Superior temporal gyrus (tissue), 1 donor: ENCODE measurements at regions not wholly inside any gene's neighbourhood (a gene's known extent, or its start where the extent isn't known, plus 50 kb on each side); places are given as distances from the start of the nearest gene placed in this dataset.

Source experiments
- DNase-seq: peaks from one replicate; pipeline ENCODE4 v3.0.0-alpha.2; 2016; ENCODE audit errors: extremely low spot score

DNA sequence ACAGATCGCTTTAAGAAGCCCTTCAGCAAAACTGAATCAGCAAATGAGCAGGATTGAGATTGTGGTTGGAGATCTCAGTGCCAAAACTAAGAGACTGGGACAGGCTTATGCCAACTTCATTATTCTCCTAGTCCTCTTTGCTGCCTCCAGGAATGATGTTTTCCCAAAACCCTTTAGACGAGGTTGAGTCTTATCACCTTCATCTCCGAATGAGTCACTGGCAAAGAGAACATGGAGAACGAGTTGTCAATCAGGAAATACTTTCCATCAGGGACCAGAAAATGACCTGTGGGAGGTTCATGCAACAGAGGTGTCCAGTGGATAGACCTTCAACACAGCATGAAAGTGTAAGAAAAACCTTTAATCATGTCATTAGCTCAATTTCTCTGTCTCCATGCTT, 461.5 kb downstream of the RMST start:
- DNase-seq, result no peak

DNA sequence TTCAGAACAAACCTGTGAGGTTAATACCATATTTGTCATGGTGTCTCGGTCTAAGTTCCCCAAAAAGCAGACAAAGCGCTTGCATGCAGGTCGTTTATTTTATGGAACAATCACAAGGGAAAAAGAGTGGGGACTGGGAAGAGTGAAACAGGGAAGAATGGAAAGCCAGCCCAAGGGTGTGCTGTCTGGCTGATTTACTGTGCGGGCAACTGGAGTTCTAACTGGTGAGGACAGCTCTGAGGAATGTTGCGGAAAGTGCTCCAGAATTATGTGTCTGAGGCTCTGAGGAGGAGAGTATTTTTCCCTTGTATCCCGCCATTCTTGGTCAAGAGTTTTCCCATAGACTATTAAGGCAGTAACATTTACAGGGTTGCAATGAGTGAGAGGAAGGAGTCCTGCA, 465.4 kb downstream of the RMST start:
- no peak for DNase-seq

DNA sequence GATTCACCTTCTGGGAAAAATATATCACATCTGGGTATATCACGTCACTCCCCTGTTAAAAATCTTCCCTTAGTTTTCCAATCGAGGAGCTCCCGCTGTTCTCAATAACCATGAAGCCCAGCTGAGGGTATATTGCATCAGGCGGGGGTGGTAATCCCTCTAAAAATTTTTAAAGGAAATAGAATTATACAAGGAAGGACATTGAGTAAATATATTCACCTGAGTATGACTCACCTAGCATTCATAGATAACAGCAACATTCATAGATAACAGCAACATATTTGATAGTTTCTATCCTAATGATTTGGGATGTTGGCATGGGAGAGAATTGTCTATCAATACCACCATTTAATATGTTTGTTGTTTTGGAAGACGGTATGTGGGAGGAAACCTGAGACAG, 473.6 kb downstream of the RMST start:
- no peak for DNase-seq

DNA sequence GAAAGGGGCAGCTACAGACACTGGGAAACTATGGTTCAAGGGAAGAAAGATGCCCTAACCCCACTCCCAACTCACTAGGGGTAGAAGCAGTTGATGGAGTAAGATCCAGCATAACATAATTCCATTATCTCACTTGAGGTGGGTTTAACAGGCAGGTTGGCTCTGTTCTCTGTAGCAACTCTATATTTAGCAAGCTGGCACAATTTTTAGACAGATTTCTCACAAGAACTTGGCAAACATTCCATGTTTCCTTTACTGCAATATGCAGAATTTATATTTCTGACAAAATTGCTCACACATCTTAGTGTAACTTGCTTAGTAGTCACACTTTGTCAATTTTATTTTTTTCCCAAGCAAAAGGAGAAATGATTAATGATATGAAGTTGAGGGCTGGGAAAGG, 475.4 kb downstream of the RMST start:
- peak; percentile 29 for DNase-seq

DNA sequence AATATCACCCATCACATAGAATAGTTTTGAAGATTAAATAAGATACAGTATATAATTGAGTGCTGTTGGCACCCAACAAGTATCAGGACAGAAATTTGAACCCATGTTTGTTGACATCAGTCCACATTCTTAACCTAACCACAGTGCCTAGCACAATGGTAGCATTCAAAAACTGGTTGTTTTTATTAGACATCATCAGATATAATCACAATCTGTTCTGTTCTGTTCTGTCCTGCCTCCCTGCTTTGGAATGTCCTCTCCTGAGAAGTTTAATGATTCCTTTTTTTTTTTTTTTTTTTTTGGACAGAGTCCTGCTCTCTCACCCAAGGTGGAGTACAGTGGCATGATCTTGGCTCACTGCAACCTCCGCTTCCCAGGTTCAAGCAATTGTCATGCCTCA, 476.6 kb downstream of the RMST start:
- no peak for DNase-seq

DNA sequence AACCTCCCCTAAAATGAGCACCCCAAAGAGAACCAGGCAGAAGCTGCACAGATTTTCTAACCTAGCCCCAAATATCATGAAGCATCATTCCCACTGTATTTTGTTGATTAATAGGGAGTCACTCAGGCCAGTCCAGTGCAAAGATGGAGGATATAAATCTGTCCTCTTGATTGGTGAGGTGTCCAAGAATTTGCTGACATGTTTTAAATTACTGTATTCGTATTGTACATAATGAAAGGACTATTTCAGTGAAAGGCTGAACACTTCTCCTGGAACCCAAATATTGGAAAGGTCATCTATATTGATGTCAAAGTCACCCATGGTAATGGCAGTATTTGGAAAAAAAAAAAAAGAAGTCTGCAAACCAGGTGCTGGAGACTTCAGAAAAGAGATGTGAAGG, 477.5 kb downstream of the RMST start:
- no peak for DNase-seq

DNA sequence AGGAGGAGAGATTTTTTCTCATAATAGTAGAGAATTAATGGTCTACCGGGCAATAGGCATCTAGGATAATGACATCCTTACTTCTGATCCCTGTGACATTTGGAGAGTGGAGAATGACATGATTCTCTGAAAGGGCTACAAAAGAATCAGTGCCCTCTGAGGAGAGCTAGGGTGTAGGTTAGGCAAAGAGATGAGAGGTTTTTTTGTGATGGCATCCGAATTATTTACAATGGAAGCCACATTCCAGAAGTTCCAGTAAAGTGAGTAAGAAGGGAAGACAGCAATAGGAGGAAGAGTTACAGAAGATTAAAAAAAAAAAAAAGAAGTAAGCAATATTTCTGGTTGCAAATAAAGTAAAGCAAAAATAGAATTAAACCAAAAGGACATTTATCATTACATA, 478.0 kb downstream of the RMST start:
- no peak for DNase-seq

DNA sequence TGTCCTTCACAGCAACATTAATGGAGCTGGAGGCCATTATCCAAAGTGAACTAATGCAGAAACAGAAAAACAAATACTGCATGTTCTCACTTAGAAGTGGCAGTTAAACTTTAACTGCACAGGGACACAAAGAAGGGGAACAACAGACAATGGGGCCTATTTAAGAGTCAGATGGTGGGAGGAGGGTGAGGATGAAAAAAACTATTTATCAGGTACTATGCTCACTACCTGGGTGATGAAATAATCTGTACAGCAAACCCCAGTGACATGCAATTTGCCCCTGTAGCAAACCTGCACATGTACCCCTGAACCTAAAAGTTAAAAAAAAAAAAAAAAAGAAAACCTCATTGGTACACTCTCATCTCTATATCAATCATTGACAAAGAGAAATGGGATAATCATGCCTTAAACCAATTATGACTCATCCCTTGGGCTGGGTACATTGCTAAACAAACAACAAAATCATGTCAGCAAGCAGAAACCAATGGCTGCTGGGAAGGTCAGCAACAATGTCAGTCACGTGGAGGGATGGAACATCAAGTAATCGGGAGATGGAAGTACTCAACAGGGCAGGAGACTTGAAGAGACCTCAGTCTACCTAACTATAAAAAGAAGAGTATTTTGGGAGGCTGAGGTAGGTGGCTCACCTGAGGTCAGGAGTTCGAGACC, 479.2 kb downstream of the RMST start:
- DNase-seq, result no peak

DNA sequence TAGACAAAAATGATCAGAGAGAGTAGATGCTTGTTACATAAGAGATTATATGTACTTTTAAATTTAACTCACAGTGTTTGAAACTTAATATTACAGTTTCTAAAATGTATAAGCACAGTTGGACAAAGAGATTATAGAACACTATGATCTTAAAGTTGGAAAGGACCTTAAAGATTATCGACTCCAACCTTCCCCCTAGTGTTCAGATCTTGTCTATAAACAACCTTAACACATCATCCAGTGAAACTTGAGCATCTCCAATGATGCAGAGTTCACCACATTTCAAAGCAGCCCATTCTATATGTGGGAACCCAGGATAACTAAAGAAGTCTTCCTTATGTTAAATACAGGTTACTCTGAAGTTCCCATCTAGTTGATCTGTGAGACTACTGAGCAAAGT, 480.8 kb downstream of the RMST start:
- peak; percentile 40 for DNase-seq

DNA sequence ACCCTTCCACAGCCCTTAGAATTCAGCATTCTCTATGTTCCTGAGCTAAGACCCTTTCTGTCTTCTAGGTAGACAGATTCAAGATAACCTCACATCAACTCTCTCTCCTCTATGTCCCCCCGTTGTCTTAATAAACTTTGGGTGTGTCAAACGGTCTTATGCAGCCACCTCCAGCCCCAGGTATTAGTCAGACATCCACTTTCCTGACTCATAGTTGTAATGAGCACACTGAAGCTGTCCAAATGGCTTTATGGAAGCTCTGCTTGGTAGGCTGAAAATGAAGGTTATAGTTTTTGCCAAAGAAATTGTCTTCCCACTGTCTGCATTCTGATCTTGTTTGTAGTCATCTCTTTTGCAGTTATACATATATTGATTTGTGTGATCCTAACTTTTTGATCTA, 482.0 kb downstream of the RMST start:
- DNase-seq, result no peak

DNA sequence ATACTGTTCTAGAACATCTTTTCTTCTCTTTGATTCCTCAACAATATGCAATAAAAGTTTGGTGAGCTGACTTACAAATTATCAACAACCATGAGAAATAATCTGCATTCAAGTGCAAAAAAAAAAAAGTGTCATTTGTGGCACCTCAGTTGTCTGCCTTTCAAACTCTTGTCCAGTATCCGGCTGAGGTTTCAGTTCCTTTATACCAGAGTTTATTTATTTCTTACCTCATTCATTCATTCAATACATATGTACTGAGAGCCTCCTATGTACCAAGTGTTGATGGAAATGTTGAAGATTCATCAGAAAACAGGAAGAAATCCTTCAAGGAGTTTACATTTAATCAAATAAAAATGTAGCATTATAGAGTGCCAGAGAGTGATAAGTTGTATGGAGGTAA, 484.1 kb downstream of the RMST start:
- DNase-seq, result no peak

DNA sequence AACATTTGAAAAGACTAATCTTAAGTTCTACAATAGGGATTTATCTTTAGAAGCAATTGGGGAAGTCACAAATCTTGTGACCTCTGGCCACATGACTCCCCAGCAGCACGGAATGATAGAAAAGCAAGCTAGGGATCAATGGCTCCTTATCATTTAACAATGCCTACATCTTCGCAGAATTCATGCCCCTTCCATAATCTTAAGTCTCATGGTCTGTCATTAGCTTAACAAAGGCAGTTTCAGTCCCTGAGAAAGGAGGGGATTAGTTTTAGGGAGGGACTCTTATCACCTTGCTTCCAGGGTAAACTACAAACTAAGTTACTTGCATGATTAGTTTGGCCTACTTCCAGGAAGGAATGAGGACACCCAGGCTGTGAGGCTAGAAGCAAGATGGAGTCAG, 486.0 kb downstream of the RMST start:
- DNase-seq, result no peak

DNA sequence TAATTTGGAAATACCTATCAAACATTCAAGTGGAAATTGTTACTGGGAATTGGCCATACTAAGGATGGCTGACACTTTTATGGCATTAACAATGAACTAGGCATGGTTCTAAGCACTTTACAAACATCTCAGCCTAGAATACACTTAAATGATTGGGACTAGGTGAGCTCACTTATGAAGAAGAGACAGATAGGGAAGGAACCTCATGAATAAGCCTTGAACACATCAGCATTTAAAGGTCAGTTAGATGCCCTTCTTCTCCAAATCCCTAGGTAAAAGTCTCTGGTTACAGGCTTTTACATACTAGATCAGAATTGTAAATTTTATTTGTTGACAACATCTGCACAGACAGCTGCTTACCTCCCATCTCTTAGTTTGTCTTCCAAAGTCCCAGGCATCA, 488.6 kb downstream of the RMST start:
- DNase-seq, result no peak

DNA sequence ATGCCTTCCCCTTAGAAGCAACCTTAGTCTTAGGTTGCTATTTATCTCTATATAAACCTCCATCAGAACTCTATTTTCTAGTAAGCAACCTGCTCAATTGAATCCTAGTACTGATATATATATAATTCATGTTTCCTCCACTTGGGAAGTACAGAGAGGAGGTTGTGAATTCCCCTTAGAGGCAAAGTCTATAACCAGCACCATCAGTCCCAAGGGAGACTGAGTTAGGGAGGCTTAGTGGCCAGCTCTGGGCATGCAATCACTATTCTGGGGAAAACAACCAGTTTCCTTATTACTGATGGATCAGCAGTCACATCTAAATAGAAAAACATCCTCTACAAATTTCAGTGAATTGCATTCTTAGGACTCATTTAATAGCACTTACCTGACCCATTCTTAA, 489.1 kb downstream of the RMST start:
- no peak for DNase-seq

DNA sequence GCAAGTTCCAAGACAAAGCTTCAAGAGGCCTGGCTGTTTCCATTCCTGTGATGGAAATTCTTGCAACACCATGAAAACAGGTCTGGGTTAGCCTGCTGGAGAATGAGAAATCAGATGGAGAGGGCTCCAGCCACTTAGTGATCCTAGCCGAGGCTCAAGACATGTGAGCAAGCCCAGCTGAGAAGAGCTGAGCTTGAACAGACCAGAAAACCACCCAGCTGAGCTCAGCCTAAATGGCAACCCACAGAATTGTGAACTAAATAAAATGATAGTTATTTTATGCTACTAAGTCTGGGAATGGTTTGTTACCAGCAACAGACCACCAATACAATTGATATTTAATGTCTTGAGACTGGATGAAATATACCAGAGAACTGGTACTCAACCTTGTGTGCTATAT, 494.5 kb downstream of the RMST start:
- DNase-seq, result no peak

DNA sequence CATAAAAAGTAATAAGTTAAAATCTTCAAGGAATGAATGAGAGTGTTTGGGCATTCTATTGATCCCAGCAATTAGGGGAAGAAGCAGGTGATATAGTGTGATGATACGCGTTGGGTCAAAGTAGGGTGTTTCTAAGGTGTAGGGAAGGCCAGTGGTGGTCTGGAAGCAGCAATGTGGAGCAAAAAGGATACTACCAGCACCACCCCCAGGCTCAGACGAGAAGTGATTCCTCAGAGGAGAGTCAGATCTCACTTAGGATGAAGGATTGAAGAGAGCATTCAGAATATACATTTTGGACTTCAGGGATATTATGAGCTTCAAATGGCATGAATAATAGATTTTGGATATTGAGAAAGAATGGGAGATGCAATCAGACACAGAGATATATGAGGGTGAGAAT, 497.6 kb downstream of the RMST start:
- DNase-seq, result no peak

DNA sequence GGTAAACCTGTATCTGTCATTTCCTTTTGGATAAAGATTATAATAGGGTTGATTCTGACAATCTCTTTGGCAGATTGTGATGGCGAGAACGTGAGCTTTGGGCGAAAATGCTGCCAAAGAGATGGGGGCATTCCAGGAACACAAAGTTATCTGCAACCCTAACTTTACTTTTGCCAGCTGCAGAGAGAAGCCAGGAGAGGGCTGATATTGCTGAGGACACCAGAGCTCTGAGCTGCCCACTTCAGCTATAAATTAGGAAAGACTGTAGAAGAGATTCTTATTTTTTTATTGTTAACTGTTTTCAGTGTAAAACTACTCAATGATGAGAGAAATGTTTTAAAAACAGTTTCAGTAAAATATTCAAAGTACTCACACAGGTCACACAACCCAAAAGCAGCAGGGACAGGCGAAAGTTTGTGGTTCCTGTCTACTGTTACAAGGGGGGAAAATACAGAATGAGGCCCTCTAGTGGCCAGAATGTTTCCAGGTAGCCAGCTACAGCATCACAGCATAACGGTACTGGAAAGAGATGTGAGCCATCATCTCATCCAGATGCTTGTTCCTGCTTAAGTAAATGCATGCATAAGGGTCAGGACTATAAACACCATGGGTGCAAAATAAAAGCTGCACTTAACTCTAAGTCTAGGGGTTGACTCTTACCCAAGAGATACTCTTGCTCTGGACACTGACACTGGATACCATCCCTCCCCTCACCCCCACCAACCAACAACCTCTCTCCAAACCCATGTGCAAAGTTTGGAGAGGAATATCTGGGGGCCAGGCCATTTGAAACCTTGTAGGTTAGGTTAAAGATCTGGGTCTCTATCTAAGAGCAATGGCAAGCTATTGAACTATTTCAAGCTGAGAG, 498.4 kb downstream of the RMST start:
- DNase-seq, result no peak

DNA sequence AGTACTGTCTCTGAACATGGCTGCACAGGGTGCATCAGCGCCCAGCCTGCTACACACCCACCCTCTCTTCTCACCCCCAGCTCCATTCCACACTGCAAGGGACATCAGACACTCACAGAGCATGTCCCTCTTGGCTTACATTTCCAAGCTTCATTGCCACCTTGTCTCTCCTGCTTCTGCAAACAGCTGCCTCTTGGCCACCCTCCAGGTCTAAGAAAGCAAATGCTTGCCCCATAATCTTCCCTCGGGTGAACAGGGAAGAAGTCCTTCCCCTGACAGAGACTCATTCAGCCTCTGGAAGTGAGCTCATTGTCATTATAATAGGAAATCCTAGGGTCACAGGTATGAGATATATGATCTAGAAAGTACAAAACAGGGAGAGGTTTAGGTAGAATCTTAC, 505.2 kb downstream of the RMST start:
- no peak for DNase-seq

DNA sequence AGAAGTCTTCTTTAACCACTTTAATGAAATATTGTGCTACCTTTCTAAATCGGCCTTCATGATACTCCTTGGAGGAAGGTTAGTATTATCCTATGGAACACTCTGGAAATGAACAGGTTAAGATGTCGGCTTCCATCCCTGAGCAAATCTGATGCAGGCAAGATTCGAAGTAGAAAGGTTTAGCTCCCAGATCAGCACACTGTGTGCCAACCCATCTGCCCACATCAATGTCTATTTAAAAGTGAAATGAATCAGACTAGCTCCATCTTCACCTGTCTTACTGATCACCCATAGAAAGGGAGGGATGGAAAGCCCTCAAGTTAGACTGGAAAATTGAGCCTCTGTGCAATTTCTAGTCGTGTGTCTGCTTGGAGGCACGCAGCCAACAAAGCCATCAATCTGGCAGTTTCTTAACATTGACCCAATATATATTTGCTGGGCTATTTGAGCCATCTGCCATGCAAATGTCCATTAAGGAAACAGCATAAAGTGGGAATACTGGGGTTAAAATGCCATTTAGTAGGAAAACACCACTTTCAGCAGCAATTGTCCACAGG, 506.1 kb downstream of the RMST start:
- DNase-seq, result no peak

DNA sequence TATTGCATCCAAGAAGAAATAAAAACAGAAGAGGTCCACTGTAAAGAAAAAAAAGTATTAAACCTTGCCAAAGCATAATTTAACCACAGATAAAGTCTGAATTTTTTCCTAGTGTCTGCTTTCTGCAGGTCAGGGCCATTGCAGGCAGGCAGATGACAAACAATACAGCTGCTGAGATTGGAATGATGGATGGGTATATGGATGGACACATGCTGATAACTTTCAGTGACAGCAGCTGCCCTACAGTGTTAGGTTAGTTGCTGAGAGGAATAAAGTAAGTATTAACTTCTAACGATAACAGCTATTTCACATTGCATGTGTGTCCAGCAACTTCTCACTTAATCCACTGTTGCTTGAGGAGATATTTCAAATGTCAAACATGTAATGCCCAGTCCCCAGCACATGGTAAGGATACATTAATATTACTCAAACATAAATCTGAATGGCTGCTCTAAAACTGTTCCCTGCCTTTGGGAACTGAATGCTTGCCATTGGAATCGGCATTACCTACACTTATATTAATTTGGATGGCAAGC, 515.3 kb downstream of the RMST start:
- DNase-seq, result no peak

DNA sequence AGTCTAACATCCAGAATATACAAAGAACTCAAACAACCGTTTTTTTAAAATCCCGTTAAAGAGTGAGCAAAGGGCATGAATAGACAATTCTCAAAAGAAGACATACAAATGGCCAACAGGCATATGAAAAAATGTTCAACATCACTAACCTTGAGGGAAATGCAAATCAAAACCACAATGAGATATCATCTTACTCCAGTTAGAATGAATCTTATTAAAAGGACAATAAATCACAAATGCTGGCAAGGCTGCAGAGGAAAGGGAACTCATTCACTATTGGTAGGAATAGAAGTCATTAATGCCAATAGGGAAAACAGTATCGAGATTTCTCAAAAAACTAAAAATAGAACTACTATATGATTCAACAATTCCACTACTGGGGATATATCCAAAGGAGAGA, 520.1 kb downstream of the RMST start:
- DNase-seq, result no peak

DNA sequence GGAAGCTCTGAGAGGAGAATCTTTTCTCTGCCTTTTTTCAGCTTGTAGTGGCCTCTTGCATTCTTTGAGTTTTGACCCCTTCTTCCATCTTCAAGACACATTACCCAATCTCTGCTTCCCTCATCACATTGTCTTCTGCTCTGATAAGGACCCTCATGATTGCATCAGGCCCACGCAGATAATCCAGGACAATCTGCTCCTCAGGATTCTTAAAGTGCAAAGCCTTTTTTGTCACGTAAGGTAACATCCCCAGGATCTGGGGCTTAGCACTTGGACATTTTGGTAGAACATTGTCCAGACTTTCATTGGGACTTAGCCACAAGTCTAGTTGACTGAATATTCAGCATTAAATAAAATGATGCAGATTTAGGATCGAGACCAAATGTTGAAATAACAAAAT, 521.2 kb downstream of the RMST start:
- no peak for DNase-seq

DNA sequence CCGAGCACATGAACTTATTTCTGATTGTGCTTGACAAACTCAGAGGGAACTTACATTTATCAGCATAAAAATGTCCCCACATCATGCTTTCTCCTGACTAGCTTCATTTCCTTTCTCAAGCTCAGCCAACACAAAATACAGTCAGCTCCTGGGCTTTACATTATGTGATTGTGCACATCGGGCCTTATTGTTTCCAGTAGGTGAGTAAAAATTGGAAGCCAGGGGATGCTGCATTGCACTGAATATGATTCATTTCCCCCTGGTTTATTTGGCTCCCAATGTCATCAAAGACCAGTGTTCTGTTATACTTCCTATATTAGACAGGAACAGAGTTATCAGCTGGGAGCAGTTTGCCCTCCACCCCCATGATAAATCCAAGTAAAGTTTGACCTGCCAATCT, 521.8 kb downstream of the RMST start:
- no peak for DNase-seq
